CD4-positive, alpha-beta memory T cell (primary cell): ENCODE measurements at regions not wholly inside any gene's neighbourhood (a gene's known extent, or its start where the extent isn't known, plus 50 kb on each side); places are given as distances from the start of the nearest gene placed in this dataset. TPM values are rescaled to one million over a fixed set of nuclear protein-coding genes. Genes with fewer than 3 reads are reported as not detected.

Experiments used
- microRNA-seq: library from miRNA; unstranded; fragments of <30 nt; microRNA quantifications from one replicate; pipeline ENCODE4 v1.2.0, GENCODE V29; 2021; ENCODE audit warnings: borderline replicate concordance, borderline number of aligned reads, borderline microRNAs expressed, mixed read lengths

Small RNA genes lying in the stretch of these regions (microRNA-seq; reads per million reads assigned to microRNA genes)
- gene MIR548I1, result not detected
